ENCODE measurements at regions not wholly inside any gene's neighbourhood (a gene's known extent, or its start where the extent isn't known, plus 50 kb on each side); places are given as distances from the start of the nearest gene placed in this dataset.

- DNase-seq, result peak; percentile 41 to 83 (median 50)
Observed at GRCh38 chr1:17488995-17489767, 49.7 kb upstream of the RCC2 start.

Measured in muscle of back (tissue), 3 donors.